Neural cell (in vitro differentiated cells): ENCODE measurements at regions not wholly inside any gene's neighbourhood (a gene's known extent, or its start where the extent isn't known, plus 50 kb on each side); places are given as distances from the start of the nearest gene placed in this dataset.

ENCODE experiments used
- H2AFZ ChIP-seq: fragments of 200-600, 300-800 bp; sonication (generic), shearing (Covaris generic); 2 replicates; pipeline ENCODE4 v1.6.0; 2014; ENCODE audit warnings: low read depth, mild to moderate bottlenecking, antibody characterized with exemption, low read length, moderate library complexity
- H3F3A ChIP-seq: fragments of 200-600 bp; shearing (Covaris generic); 2 replicates; pipeline ENCODE4 v1.6.1; 2016; ENCODE audit warnings: mild to moderate bottlenecking, moderate library complexity, mixed read lengths, antibody characterized with exemption, low read length; ENCODE audit not compliant: insufficient read depth, poor library complexity, severe bottlenecking
- H3K27ac ChIP-seq: fragments of 200-600, 300-800 bp; sonication (generic), shearing (Covaris generic); 2 replicates; pipeline ENCODE4 v1.5.1; 2014; ENCODE audit warnings: mild to moderate bottlenecking, low read length, moderate library complexity
- H3K27me3 ChIP-seq: fragments of 300-800, 200-600 bp; sonication (generic), shearing (Covaris generic); 2 replicates; pipeline ENCODE4 v1.6.0; 2014; ENCODE audit warnings: mild to moderate bottlenecking, low read depth, low read length, moderate library complexity; ENCODE audit not compliant: insufficient read depth
- H3K36me3 ChIP-seq: fragments of 300-800, 200-600 bp; sonication (generic), shearing (Covaris generic); 2 replicates; pipeline ENCODE4 v1.5.1; 2014; ENCODE audit warnings: mild to moderate bottlenecking, antibody characterized with exemption, low read length, moderate library complexity; ENCODE audit not compliant: insufficient read depth
- H3K4me2 ChIP-seq: fragments of 300-800, 200-600 bp; sonication (generic), shearing (Covaris generic); 2 replicates; pipeline ENCODE4 v1.6.0; 2014; ENCODE audit warnings: mild to moderate bottlenecking, low read length
- H3K4me3 ChIP-seq: fragments of 300-800, 200-600 bp; sonication (generic), shearing (Covaris generic); 2 replicates; pipeline ENCODE4 v1.5.1; 2014; ENCODE audit warnings: mild to moderate bottlenecking, low read length, moderate library complexity
- H3K79me2 ChIP-seq: fragments of 200-600 bp; shearing (Covaris generic); replicated peaks from 2 replicates; pipeline ENCODE4 v1.6.0; 2014; ENCODE audit warnings: mild to moderate bottlenecking, low read length, moderate library complexity; ENCODE audit not compliant: insufficient read depth
- H3K9ac ChIP-seq: fragments of 300-800, 200-600 bp; sonication (generic), shearing (Covaris generic); 2 replicates; pipeline ENCODE4 v1.6.1; 2016; ENCODE audit warnings: mild to moderate bottlenecking, low read length, mixed read lengths
- H3K9me2 ChIP-seq: fragments of 200-600 bp; shearing (Covaris generic); 2 replicates; pipeline ENCODE4 v1.6.1; 2016; ENCODE audit warnings: mild to moderate bottlenecking, low read length, mixed read lengths; ENCODE audit not compliant: insufficient read depth
- H3K9me3 ChIP-seq: fragments of 200-600, 300-800 bp; sonication (generic), shearing (Covaris generic); 2 replicates; pipeline ENCODE4 v1.6.1; 2016; ENCODE audit warnings: mild to moderate bottlenecking, mixed run types, low read length, moderate library complexity, mixed read lengths
- H4K20me1 ChIP-seq: fragments of 200-600 bp; shearing (Covaris generic); 2 replicates; pipeline ENCODE4 v1.6.1; 2016; ENCODE audit warnings: mild to moderate bottlenecking, mixed run types; ENCODE audit not compliant: insufficient read depth
- EP300 ChIP-seq: fragments of 450-650 bp; conservative IDR thresholded peaks from 2 replicates; pipeline ENCODE4 v1.6.1; 2014; ENCODE audit warnings: antibody characterized with exemption, mild to moderate bottlenecking, moderate library complexity; ENCODE audit not compliant: poor library complexity, severe bottlenecking
- EZH2 ChIP-seq: fragments of 200-600, 300-800 bp; shearing (Covaris generic), sonication (generic); IDR thresholded peaks from 2 replicates; pipeline ENCODE4 v1.6.1; 2014; ENCODE audit warnings: antibody characterized with exemption, low read length, borderline replicate concordance, mild to moderate bottlenecking; ENCODE audit not compliant: insufficient read depth, poor library complexity, severe bottlenecking
- MXI1 ChIP-seq: fragments of 450-650 bp; conservative IDR thresholded peaks from 2 replicates; pipeline ENCODE4 v1.6.1; 2014; ENCODE audit warnings: antibody characterized with exemption, mild to moderate bottlenecking; ENCODE audit not compliant: poor library complexity, severe bottlenecking
- POLR2AphosphoS5 ChIP-seq: IDR thresholded peaks from 2 replicates; pipeline ENCODE4 v1.6.1; 2012
- RAD21 ChIP-seq: fragments of 450-650 bp; conservative IDR thresholded peaks from 2 replicates; pipeline ENCODE4 v1.6.1; 2014; ENCODE audit warnings: antibody characterized with exemption, mild to moderate bottlenecking, moderate library complexity
- SMC3 ChIP-seq: fragments of 450-650 bp; conservative IDR thresholded peaks from 2 replicates; pipeline ENCODE4 v1.6.1; 2014; ENCODE audit warnings: antibody characterized with exemption, mild to moderate bottlenecking, moderate library complexity; ENCODE audit not compliant: poor library complexity
- TAF1 ChIP-seq: IDR thresholded peaks from 2 replicates; pipeline ENCODE4 v1.6.1; 2012; ENCODE audit warnings: low read depth
- TF ChIP-seq, protein P1 (sequence below): IDR thresholded peaks from 2 replicates; pipeline ENCODE4 v1.6.1; 2012; ENCODE audit warnings: borderline replicate concordance
- TF ChIP-seq, protein P2 (sequence below): fragments of 450-650 bp; IDR thresholded peaks from 2 replicates; pipeline ENCODE4 v1.5.1; 2014; ENCODE audit warnings: antibody characterized with exemption, mild to moderate bottlenecking, moderate library complexity; ENCODE audit not compliant: poor library complexity, severe bottlenecking

DNA sequence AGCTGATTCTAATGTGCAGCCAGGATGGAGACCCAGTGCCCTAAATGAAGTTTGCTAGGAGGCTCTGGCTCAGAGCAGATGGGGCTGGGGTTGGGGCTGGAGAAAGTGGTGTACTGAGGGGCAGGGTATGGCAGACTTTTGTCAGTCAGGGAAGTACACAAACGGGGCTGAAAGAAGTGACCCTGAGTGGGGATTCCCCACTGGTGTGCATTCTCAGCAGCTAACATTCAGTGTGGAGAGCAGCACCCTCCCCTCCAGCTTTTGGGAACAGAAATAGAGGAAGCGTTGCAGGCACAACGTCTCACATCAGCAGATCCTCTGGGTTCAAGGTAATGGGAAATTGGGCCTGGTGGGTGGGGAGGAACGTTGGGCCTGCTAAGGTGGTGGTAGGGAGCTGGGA is 89.1 kb upstream of the GCFC2 start:
- Histone ChIP-seq H2AFZ (no peak overlapping the region), H3K4me2 (no peak overlapping the region), H4K20me1 (no peaks in the 10 kb centered on the region), H3K4me3 (no peak overlapping the region), H3K79me2 (no peaks in the 10 kb centered on the region), H3K27me3 (no peaks in the 10 kb centered on the region), H3F3A (no peaks in the 10 kb centered on the region), H3K36me3 (no peaks in the 10 kb centered on the region), H3K9ac (no peak overlapping the region), H3K27ac (no peak overlapping the region), H3K9me3 (no peaks in the 10 kb centered on the region), H3K9me2 (no peaks in the 10 kb centered on the region)
- no peak for TF ChIP-seq POLR2AphosphoS5
- TF ChIP-seq EZH2 = no peak
- TF ChIP-seq TAF1 = no peak
- TF ChIP-seq MXI1 = no peak
- TF ChIP-seq EP300 = no peak
- TF ChIP-seq, protein P1, sequence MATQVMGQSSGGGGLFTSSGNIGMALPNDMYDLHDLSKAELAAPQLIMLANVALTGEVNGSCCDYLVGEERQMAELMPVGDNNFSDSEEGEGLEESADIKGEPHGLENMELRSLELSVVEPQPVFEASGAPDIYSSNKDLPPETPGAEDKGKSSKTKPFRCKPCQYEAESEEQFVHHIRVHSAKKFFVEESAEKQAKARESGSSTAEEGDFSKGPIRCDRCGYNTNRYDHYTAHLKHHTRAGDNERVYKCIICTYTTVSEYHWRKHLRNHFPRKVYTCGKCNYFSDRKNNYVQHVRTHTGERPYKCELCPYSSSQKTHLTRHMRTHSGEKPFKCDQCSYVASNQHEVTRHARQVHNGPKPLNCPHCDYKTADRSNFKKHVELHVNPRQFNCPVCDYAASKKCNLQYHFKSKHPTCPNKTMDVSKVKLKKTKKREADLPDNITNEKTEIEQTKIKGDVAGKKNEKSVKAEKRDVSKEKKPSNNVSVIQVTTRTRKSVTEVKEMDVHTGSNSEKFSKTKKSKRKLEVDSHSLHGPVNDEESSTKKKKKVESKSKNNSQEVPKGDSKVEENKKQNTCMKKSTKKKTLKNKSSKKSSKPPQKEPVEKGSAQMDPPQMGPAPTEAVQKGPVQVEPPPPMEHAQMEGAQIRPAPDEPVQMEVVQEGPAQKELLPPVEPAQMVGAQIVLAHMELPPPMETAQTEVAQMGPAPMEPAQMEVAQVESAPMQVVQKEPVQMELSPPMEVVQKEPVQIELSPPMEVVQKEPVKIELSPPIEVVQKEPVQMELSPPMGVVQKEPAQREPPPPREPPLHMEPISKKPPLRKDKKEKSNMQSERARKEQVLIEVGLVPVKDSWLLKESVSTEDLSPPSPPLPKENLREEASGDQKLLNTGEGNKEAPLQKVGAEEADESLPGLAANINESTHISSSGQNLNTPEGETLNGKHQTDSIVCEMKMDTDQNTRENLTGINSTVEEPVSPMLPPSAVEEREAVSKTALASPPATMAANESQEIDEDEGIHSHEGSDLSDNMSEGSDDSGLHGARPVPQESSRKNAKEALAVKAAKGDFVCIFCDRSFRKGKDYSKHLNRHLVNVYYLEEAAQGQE = no peak
- no peak for TF ChIP-seq RAD21
- no peak for TF ChIP-seq SMC3
- TF ChIP-seq, protein P2, sequence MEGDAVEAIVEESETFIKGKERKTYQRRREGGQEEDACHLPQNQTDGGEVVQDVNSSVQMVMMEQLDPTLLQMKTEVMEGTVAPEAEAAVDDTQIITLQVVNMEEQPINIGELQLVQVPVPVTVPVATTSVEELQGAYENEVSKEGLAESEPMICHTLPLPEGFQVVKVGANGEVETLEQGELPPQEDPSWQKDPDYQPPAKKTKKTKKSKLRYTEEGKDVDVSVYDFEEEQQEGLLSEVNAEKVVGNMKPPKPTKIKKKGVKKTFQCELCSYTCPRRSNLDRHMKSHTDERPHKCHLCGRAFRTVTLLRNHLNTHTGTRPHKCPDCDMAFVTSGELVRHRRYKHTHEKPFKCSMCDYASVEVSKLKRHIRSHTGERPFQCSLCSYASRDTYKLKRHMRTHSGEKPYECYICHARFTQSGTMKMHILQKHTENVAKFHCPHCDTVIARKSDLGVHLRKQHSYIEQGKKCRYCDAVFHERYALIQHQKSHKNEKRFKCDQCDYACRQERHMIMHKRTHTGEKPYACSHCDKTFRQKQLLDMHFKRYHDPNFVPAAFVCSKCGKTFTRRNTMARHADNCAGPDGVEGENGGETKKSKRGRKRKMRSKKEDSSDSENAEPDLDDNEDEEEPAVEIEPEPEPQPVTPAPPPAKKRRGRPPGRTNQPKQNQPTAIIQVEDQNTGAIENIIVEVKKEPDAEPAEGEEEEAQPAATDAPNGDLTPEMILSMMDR = no peak

DNA sequence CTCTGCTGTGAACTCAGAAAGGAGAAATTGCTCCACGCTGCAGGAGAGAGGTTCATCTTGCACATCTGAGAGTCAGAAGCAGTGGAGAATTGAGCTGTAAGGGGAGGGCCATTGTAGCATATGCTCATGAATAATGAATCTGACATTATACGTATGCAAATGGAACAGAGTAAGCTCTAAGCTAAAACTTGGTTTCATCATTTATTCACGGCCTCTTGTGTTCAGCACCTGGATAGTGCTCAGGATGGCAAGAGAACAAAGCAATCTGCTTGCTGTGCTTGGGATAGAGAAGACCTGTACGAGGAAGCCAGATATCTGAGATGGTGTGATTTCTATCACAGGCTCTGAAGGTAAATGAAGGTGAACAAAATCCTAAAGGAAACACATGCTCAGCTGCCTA is 87.9 kb upstream of the GCFC2 start:
- Histone ChIP-seq H3K27me3 (no peaks in the 10 kb centered on the region), H2AFZ (no peak overlapping the region), H3K9me3 (no peaks in the 10 kb centered on the region), H3K27ac (no peak overlapping the region), H3K79me2 (no peaks in the 10 kb centered on the region), H3K4me2 (no peak overlapping the region), H3K9me2 (no peaks in the 10 kb centered on the region), H3K9ac (no peak overlapping the region), H3F3A (no peaks in the 10 kb centered on the region), H4K20me1 (no peaks in the 10 kb centered on the region), H3K4me3 (no peak overlapping the region), H3K36me3 (no peaks in the 10 kb centered on the region)
- TF ChIP-seq, protein P1 = no peak
- TF ChIP-seq SMC3 (no peak), MXI1 (no peak), TAF1 (no peak), EZH2 (no peak), EP300 (no peak), RAD21 (no peak), POLR2AphosphoS5 (no peak)
- TF ChIP-seq, protein P2 = no peak
